ENCODE measurements at regions not wholly inside any gene's neighbourhood (a gene's known extent, or its start where the extent isn't known, plus 50 kb on each side); places are given as distances from the start of the nearest gene placed in this dataset.

DNA sequence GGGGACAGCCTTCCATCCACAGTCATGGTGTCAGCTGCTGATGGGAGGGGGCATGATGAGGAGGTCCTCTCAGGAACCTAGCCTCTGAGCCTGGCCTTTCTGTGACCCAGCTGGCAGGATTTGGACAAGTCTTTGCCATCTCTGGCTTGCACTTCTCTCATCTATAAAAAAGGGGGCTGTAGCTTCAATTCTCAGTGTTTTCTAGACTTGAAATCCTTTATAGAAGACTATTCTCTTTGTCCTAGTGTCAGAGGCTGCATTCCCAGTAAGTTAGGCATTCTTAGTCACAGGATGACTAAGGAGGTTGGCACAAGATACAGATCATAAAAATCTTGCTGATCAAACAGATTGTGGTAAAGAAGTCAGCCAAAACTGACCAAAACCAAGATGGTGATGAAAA is 958.5 kb downstream of the CNTNAP5 start:
- TF ChIP-seq, protein P1, sequence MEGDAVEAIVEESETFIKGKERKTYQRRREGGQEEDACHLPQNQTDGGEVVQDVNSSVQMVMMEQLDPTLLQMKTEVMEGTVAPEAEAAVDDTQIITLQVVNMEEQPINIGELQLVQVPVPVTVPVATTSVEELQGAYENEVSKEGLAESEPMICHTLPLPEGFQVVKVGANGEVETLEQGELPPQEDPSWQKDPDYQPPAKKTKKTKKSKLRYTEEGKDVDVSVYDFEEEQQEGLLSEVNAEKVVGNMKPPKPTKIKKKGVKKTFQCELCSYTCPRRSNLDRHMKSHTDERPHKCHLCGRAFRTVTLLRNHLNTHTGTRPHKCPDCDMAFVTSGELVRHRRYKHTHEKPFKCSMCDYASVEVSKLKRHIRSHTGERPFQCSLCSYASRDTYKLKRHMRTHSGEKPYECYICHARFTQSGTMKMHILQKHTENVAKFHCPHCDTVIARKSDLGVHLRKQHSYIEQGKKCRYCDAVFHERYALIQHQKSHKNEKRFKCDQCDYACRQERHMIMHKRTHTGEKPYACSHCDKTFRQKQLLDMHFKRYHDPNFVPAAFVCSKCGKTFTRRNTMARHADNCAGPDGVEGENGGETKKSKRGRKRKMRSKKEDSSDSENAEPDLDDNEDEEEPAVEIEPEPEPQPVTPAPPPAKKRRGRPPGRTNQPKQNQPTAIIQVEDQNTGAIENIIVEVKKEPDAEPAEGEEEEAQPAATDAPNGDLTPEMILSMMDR (IDR thresholded peaks at IDR 0.05; ENCODE audit: low read depth, low read length) = no peak
- TF ChIP-seq EZH2phosphoT487 (IDR thresholded peaks at IDR 0.05; ENCODE audit: low read depth) = no peak
